Adrenal gland (tissue), 5 donors: ENCODE measurements at regions not wholly inside any gene's neighbourhood (a gene's known extent, or its start where the extent isn't known, plus 50 kb on each side); places are given as distances from the start of the nearest gene placed in this dataset.

Experiments
- microRNA counts, 2 donors: library from miRNA; unstranded; fragments of <30 nt; microRNA quantifications; one replicate each; lab custom pipeline; 2016
- microRNA-seq, 3 donors: library from miRNA; unstranded; fragments of <30 nt; microRNA quantifications; one replicate each; pipeline ENCODE4, GENCODE V29; 2017 to 2020
- small RNA-seq, 2 donors: library from RNA; depleted of rRNA; stranded (forward); fragments of <200 nt; gene quantifications; one replicate each; pipeline ENCODE3, GENCODE V24; 2016
- donor health status: DM: no; HTN: no; CAD: no.

MicroRNAs encoded in the stretch of these regions (microRNA counts, 767-probe panel; counts per million panel counts)
- microRNA hsa-miR-3144-5p (lab: Ali Mortazavi, UCI), result 0 counts per million in 2 donors

Small RNAs in the stretch of these regions (microRNA-seq; reads per million reads assigned to microRNA genes)
- 0 to 1.3 (median 0.85) reads per million in 3 donors for gene MIR3144

Small RNAs in the stretch of these regions (small RNA-seq; reads per million reads assigned to genes)
- 0 reads per million in 2 donors for gene COX6A1P3
- 0 to 0.08 reads per million in 2 donors for gene MIR3144
- 0.08 to 0.12 reads per million in 2 donors for gene RNA5SP215
- 0 reads per million in 2 donors for gene RNU6-214P
